GM21526 (cell line): ENCODE measurements at regions not wholly inside any gene's neighbourhood (a gene's known extent, or its start where the extent isn't known, plus 50 kb on each side); places are given as distances from the start of the nearest gene placed in this dataset.
"Not testable (repeated sequence)": the region's sequence is repeated elsewhere in the genome, so short reads cannot be mapped to it uniquely, and the experiment has no call there.

Experiments
- ATAC-seq: cut with Tn5 transposase; IDR thresholded peaks from one replicate; pipeline ENCODE4 v1.9.1; 2021; ENCODE audit warnings: moderate library complexity; ENCODE audit not compliant: unreplicated experiment, low FRiP score

DNA sequence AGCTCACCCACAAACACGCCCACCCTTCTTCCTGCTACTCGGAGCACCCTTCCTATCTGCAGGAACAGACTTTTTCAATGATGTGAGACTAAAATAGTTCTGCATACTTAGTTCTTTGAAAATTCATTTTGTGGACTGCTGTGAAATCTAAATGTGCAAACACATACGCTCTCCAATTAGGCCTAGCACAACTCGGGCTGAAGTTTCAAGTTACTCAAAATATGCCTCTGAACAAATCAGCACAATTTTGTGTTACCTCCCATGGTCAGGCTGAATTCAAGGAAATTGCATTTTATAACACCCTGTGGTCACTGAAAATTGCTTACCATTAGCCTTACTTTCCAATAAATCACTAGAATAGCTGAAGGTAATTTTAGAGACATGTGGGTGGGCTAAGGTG is 323.8 kb upstream of the ADCY2 start:
- no peak for ATAC-seq

DNA sequence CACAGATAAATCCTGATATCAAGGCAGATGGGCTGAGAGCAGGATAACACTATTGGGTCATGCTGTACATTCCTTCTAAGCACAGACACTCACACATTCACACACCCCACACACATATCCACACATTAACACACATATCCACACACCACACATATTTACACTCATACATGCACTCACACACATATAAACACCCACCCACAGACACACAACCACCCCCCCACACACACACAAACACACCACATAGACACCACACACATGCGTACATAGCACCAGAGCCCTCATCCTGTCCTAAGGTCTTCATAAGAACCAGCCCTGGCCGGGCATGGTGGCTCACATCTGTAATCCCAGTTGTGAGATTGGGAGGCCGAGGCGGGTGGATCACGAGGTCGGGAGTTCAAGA is 322.3 kb upstream of the ADCY2 start:
- no peak for ATAC-seq

- ATAC-seq: no peak
These were observed 321.8 kb upstream of the ADCY2 start for GRCh38 chr5:7074176-7074575.

- ATAC-seq: no peak
These were observed 320.5 kb upstream of the ADCY2 start for GRCh38 chr5:7075470-7075869.

GRCh38 chr5:7078101-7078500 is 317.8 kb upstream of the ADCY2 start:
- ATAC-seq: no peak

DNA sequence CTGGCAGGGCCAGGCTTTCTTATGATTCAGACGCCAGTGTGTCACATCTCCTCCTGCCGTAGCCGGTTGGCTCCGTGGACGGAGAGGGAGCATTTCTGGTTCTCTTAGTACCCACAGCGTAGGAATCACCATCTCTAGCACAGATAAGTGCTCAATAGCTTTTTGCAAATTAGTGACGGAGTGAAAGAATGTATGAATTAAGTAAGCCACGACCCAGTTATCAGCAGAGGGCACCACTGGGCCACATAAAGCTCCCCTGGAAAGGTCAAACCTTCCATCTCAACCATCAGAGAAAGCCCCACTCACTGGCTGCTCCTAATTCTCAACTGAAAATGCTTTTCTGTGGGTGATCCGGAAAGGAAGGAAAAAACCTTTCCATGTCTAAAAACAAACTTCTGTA is 317.0 kb upstream of the ADCY2 start:
- ATAC-seq: no peak

GRCh38 chr5:7080501-7080900 is 315.4 kb upstream of the ADCY2 start:
- no peak for ATAC-seq

DNA sequence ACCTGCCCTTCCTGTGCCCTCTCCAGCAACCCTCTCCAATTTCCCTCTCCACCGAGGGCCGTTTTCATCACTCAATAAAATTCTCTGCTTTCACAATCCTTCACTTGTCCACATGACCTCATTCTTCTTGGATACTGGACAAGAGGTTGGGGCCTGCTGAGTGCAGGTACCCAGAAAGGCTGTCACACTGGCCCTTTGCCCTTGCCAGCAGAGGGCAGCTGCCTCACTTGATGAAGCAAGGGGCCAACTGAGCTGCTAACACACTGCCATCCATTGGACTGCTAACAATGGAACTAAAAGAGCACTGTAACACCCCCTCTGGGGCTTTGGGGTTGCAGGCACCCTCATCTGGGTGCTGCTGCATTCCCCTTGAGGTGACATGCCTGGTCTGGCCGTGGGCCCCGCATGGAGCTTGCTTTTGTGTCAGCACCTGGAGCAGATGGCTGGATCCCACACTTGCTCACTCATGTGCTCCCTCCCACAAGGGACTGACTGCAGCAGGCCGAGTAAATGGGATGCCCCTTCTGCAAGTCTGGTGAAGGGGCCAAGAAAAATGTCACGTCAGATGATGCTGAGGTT is 308.1 kb upstream of the ADCY2 start:
- no peak for ATAC-seq

GRCh38 chr5:7088849-7089248 is 307.1 kb upstream of the ADCY2 start:
- no peak for ATAC-seq

DNA sequence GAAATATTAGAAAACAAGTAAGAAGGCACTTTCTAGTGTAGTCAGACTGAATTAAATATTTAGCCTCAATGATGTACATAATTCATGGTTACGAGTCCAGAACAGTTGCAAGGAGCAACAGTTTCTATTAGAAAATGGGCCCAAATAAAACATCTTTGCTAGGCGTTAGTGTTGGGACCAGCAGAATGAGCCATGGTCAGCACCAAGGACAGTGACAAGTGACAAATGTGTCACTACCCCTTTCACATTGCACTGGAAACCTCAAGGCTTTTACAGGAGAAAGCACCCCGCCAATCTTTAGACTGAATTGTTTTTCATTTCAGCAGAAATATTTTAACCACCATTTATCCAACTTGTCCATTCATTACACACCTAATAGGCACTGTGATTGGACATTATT is 301.3 kb upstream of the ADCY2 start:
- ATAC-seq: no peak

DNA sequence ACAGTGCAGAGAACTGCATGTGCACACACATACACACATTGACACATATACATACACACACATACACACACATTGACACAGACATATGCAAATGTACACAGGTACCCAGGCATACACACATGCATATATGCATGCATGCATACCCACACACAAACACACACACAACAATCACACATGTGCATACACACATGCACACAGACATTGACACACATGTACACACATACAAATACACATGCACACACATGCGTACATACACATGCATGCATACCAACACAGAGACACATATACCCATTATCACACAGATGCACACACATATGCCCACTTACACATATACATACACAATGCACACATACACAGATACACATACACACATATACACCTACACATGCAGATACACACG is 299.6 kb upstream of the ADCY2 start:
- no peak for ATAC-seq

DNA sequence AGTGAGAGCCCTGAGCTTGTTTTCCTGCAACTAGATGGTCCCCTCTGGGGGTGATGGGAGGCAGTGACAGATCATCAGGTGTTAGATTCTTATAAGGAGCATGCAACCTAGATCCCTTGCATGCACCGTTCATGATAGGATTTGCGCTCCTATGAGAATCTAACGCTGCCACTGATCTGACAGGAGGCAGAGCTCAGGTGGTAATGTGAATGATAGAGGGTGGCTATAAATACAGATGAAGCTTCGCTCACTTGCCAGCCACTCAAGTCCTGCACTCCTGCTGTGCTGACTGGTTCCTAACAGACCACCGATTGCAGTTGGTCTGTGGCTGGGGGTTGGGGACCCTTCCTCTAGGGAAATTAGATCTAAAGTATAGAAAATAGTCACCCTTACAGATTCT is 290.6 kb upstream of the ADCY2 start:
- no peak for ATAC-seq

- no peak for ATAC-seq
These were observed 278.0 kb upstream of the ADCY2 start for GRCh38 chr5:7117961-7118360.

- no peak for ATAC-seq
These were observed 264.3 kb upstream of the ADCY2 start for GRCh38 chr5:7131680-7132079.

DNA sequence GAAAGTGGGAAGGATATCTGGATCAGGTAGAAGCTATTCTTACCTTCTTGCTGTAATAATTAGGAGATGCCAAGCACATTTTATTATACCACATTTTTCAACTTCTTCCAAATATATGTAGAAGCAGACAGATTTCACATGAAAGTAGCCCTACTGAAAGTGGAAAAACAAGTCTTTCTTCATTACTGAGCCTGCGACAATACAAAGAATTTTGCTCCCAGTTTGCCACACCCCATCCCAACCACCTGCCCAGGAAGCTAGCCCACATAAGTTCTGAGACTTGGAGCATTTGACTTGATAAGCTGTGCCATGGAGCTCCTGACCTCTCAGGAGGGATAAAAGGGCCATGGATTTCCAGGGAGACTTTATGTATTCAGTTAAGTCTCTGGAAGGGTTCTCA is 249.1 kb upstream of the ADCY2 start:
- no peak for ATAC-seq

GRCh38 chr5:7157083-7157482 is 238.9 kb upstream of the ADCY2 start:
- no peak for ATAC-seq

DNA sequence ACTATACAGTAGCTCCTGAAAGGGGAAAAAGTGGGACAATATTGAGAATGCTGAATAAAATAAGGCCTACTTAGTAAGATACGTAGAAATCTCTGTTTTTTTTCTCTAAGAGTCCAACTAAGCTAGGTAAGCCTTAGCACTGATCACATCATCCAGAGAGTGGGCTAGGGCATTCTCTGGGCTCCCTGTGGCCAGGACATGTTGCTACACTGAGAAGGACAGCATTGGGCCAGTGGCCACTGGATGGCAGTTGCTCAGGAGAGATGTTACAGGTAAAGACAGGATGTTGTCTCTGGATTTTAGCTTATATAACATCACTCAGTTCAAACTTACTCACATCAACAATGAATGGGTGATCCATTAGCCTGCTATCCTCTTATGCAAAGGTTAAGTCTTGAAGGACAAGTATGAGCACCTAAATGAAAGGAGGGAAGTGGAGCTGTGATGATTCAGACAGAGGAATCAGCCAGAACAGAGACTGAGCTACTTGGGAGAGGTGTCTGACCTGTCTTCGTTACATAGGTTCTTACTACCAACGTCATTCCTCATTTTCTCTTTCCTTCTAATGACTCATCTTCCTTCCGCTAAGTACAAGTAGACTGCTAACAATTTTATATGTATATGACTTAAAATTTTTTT is 226.6 kb upstream of the ADCY2 start:
- ATAC-seq: no peak

GRCh38 chr5:7170785-7171184 is 225.2 kb upstream of the ADCY2 start:
- not testable (repeated sequence) for ATAC-seq

GRCh38 chr5:7179364-7179763 is 216.6 kb upstream of the ADCY2 start:
- no peak for ATAC-seq

- ATAC-seq: no peak
These were observed 214.1 kb upstream of the ADCY2 start for GRCh38 chr5:7181841-7182240.

- no peak for ATAC-seq
These were observed 210.2 kb upstream of the ADCY2 start for GRCh38 chr5:7185742-7186141.

DNA sequence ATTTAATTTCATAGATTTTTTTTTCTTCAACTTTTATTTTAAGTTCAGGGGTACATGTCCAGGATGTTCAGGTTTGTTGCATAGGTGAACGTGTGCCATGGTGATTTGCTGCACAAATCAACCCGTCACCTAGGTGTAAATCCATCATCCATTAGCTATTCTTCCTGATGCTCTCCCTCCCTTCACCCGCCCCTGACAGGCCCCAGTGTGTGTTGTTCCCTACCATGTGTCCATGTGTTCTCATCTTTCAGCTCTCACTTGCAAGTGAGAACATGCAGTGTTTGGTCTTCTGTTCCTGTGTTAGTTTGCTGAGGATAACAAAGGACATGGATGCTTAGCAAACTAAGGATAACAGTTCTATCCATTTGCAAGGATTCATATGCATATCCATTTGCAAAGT is 209.1 kb upstream of the ADCY2 start:
- no peak for ATAC-seq
